ENCODE measurements at regions not wholly inside any gene's neighbourhood (a gene's known extent, or its start where the extent isn't known, plus 50 kb on each side); places are given as distances from the start of the nearest gene placed in this dataset.
A peak's percentile ranks its signal among the peaks of the same experiment; 100 is the strongest.

DNA sequence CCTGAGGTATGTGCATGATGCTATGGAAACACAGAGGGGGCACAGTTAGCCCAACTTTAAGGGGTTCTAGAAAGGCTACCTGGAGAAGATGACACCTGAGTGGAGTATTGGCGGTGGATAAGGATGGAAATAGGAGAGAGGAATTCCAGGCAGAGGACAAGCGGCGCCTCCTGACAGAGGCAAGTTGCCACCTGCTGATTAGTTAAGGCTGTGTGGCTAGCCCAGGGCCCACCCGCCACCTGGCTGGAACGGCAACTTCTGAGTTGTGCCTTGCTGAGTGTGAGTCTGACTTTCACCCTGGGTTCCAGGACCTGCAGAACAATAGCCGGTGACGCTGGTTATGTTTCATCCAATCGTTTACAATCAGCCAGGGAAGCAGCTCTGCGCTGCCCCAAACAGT is 126.9 kb upstream of the LMO4 start:
- no peak overlapping the region for H3K4me3 ChIP-seq
- no peaks in the 10 kb centered on the region for H3K27me3 ChIP-seq
- 92% methylated on average over 9 of the region's 9 CpGs for WGBS
- no peaks in the 10 kb centered on the region for H3K36me3 ChIP-seq
- H3K4me1 ChIP-seq: peaks cover 0 to 11% (median 8%) of the 10 kb centered on the region in 4 donors
- no peak overlapping the region for H3K27ac ChIP-seq (replicated peaks in 1 of 4)
- intact Hi-C loops (cut with DNase I): no loop called here
- H3K9me3 ChIP-seq: no peaks in the 10 kb centered on the region
- DNase-seq (ENCODE audit: extremely low spot score): peak; percentile 83
- TF ChIP-seq EP300 (IDR thresholded peaks at IDR 0.05) (no peak), POLR2AphosphoS5 (IDR thresholded peaks at IDR 0.05) (no peak), POLR2A (IDR thresholded peaks at IDR 0.05; ENCODE audit: low read depth) (no peak)
- TF ChIP-seq, protein P1, sequence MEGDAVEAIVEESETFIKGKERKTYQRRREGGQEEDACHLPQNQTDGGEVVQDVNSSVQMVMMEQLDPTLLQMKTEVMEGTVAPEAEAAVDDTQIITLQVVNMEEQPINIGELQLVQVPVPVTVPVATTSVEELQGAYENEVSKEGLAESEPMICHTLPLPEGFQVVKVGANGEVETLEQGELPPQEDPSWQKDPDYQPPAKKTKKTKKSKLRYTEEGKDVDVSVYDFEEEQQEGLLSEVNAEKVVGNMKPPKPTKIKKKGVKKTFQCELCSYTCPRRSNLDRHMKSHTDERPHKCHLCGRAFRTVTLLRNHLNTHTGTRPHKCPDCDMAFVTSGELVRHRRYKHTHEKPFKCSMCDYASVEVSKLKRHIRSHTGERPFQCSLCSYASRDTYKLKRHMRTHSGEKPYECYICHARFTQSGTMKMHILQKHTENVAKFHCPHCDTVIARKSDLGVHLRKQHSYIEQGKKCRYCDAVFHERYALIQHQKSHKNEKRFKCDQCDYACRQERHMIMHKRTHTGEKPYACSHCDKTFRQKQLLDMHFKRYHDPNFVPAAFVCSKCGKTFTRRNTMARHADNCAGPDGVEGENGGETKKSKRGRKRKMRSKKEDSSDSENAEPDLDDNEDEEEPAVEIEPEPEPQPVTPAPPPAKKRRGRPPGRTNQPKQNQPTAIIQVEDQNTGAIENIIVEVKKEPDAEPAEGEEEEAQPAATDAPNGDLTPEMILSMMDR (IDR thresholded peaks at IDR 0.05): no peak

DNA sequence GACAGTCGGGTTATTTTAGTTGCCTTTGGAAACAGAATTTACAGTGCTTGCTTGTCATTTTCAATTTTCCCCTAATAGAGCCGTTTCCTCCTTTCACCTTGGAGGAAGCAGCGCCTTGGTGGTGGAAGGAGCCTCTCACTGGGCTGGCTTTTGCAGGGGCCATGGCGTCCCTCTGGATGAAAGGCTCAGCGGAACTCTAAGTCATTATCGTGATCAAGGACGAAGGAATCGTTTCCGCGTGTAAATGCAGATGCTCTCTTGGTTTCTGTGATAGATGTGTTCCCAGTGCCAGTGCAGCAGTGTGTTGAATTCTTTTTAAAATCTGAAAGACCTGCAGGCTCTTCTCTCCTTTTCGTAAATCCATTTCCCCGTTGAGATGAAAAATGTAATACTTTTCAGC is 126.2 kb upstream of the LMO4 start:
- intact Hi-C loops (cut with DNase I): no loop called here
- no peaks in the 10 kb centered on the region for H3K36me3 ChIP-seq
- peaks cover 0 to 11% (median 8%) of the 10 kb centered on the region in 4 donors for H3K4me1 ChIP-seq
- no peak for TF ChIP-seq POLR2AphosphoS5 (IDR thresholded peaks at IDR 0.05)
- WGBS: 74% methylated on average over 12 of the region's 12 CpGs
- H3K27me3 ChIP-seq: no peaks in the 10 kb centered on the region
- H3K27ac ChIP-seq (replicated peaks in 1 of 4): no peak overlapping the region
- peak overlapping the region in 1 of 4 donors; percentile 9 for H3K4me3 ChIP-seq
- peak; percentile 82 for DNase-seq (ENCODE audit: extremely low spot score)
- H3K9me3 ChIP-seq: no peaks in the 10 kb centered on the region

DNA sequence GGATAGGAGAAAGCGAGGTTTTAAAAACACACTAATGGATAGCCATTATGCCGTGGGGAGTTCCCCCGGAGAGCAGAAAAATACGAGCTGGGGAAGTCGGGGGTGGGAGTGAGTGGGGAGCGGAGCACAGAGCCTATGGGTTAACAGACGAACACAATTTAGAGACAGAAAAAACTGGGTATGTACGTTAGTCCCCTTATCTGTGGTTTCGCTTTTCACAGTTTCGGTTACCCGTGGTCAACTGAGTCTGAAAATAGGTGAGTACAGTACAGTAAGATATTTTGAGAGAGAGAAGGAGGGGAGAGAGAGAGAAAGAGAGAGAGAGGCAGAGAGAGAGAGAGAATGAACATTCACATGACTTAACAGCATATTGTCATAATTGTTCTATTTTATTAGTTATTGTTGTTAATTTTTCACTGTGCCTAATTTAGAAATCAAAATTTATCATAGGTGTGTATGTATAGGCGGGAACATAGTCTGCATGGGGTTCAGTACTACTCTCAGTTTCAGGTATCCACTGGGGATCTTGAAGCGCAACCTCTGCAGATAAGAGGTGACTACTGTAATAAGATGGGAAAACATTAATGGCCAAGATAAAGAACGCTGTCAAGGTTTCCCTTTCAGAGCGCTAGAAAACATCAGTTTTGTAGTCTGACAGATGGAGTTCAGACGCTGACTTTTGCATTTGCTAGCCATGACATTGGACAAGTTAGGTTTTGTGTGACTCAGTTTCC is 125.6 kb upstream of the LMO4 start:
- TF ChIP-seq, protein P1 (IDR thresholded peaks at IDR 0.05): no peak
- no peak for TF ChIP-seq POLR2AphosphoS5 (IDR thresholded peaks at IDR 0.05)
- TF ChIP-seq EP300 (IDR thresholded peaks at IDR 0.05): no peak
- no peak for TF ChIP-seq POLR2A (IDR thresholded peaks at IDR 0.05; ENCODE audit: low read depth)
- intact Hi-C loops (cut with DNase I): no loop called here
- no peak overlapping the region for H3K27ac ChIP-seq (replicated peaks in 1 of 4)
- H3K4me3 ChIP-seq: peak overlapping the region in 1 of 4 donors; percentile 9
- peak; percentile 78 for DNase-seq (ENCODE audit: extremely low spot score)
- peaks cover 0 to 11% (median 8%) of the 10 kb centered on the region in 4 donors for H3K4me1 ChIP-seq
- H3K9me3 ChIP-seq: no peaks in the 10 kb centered on the region
- 66% methylated on average over 16 of the region's 16 CpGs for WGBS
- H3K36me3 ChIP-seq: no peaks in the 10 kb centered on the region
- no peaks in the 10 kb centered on the region for H3K27me3 ChIP-seq

DNA sequence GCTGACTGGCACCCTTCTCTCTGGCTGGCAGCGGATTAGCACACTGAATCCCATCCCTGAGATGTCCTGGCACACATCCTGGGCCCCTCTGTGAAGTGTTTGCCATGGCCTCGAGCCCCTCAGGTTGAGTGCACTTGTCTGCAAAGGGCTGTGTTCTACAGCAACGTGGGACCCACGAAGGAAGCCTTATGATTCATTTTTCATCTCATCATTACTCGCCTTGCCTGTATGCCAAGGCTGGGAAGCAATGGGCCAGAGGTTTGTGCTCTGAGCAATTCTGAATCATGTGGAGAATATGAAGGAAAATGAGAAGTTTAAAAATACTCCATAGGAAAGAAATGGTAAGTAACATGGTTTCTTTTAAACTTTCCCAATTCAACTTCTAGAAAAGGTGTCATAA is 124.8 kb upstream of the LMO4 start:
- WGBS: 44% methylated on average over 5 of the region's 5 CpGs
- no peaks in the 10 kb centered on the region for H3K36me3 ChIP-seq
- no peak overlapping the region for H3K4me3 ChIP-seq
- no peaks in the 10 kb centered on the region for H3K27me3 ChIP-seq
- no peaks in the 10 kb centered on the region for H3K9me3 ChIP-seq
- intact Hi-C loops (cut with DNase I): no loop called here
- peaks cover 0 to 11% (median 8%) of the 10 kb centered on the region in 4 donors for H3K4me1 ChIP-seq
- DNase-seq (ENCODE audit: extremely low spot score): peak; percentile 66
- H3K27ac ChIP-seq (replicated peaks in 1 of 4): no peak overlapping the region
- TF ChIP-seq, protein P1 (IDR thresholded peaks at IDR 0.05): no peak
- TF ChIP-seq POLR2A (IDR thresholded peaks at IDR 0.05; ENCODE audit: low read depth) (no peak), POLR2AphosphoS5 (IDR thresholded peaks at IDR 0.05) (no peak), EP300 (IDR thresholded peaks at IDR 0.05) (no peak)

DNA sequence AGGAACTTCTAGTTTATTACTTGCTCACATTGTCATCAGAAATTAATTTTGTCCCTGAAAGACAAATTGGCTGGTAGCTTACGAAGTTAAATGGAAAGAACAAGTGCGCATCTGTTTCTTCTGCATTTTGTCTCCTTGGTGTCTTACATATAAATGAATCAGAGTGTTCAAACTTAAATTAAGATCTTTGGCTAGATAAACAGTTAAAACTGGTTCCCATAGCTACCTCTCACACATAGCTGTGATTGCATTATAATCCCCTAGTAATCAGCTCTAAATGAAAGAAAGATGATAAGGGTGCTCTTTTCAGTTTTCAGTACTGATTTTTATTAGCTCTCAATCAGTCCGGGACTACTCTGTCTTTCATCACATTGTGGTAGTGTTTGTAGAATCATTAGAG is 124.2 kb upstream of the LMO4 start:
- peak; percentile 5 for DNase-seq (ENCODE audit: extremely low spot score)
- Histone ChIP-seq H3K4me3 (no peak overlapping the region), H3K36me3 (no peaks in the 10 kb centered on the region), H3K4me1 (peaks cover 0 to 11% (median 8%) of the 10 kb centered on the region in 4 donors), H3K27me3 (no peaks in the 10 kb centered on the region), H3K27ac (replicated peaks in 1 of 4) (no peak overlapping the region), H3K9me3 (no peaks in the 10 kb centered on the region)
- WGBS: 62% methylated on average over 3 of the region's 3 CpGs
- intact Hi-C loops (cut with DNase I): no loop called here
- TF ChIP-seq, protein P1 (IDR thresholded peaks at IDR 0.05): no peak
- no peak for TF ChIP-seq POLR2A (IDR thresholded peaks at IDR 0.05; ENCODE audit: low read depth)
- no peak for TF ChIP-seq POLR2AphosphoS5 (IDR thresholded peaks at IDR 0.05)
- TF ChIP-seq EP300 (IDR thresholded peaks at IDR 0.05): no peak

Data from esophagus muscularis mucosa (tissue), 4 donors.